Osteocyte (in vitro differentiated cells): ENCODE measurements at regions not wholly inside any gene's neighbourhood (a gene's known extent, or its start where the extent isn't known, plus 50 kb on each side); places are given as distances from the start of the nearest gene placed in this dataset.

ENCODE experiments used
- DNase-seq: peaks from one replicate; pipeline ENCODE4 v3.0.0; 2021; ENCODE audit warnings: mixed read lengths; ENCODE audit not compliant: unreplicated experiment; ENCODE audit errors: extremely low spot score
- H3K27ac Mint-ChIP-seq: one replicate; pipeline ENCODE4 v1.8.0; 2021; ENCODE audit warnings: mild to moderate bottlenecking, mixed read lengths; ENCODE audit not compliant: unreplicated experiment
- H3K27me3 Mint-ChIP-seq: one replicate; pipeline ENCODE4 v1.8.0; 2021; ENCODE audit warnings: mixed read lengths; ENCODE audit not compliant: unreplicated experiment
- H3K36me3 Mint-ChIP-seq: one replicate; pipeline ENCODE4 v1.8.0; 2021; ENCODE audit warnings: mixed read lengths; ENCODE audit not compliant: unreplicated experiment
- H3K4me1 Mint-ChIP-seq: one replicate; pipeline ENCODE4 v1.8.0; 2021; ENCODE audit warnings: mixed read lengths; ENCODE audit not compliant: unreplicated experiment
- H3K4me3 Mint-ChIP-seq: one replicate; pipeline ENCODE4 v1.8.0; 2021; ENCODE audit warnings: mild to moderate bottlenecking, moderate library complexity, mixed read lengths; ENCODE audit not compliant: unreplicated experiment
- H3K9me3 Mint-ChIP-seq: one replicate; pipeline ENCODE4 v1.8.0; 2021; ENCODE audit warnings: mixed read lengths; ENCODE audit not compliant: unreplicated experiment
- TF ChIP-seq, protein P1 (sequence below): fragments of 200-600 bp; sonication (generic); IDR thresholded peaks from 2 replicates; pipeline ENCODE4 v1.5.0; 2021; ENCODE audit warnings: antibody characterized with exemption, mild to moderate bottlenecking, moderate library complexity

DNA sequence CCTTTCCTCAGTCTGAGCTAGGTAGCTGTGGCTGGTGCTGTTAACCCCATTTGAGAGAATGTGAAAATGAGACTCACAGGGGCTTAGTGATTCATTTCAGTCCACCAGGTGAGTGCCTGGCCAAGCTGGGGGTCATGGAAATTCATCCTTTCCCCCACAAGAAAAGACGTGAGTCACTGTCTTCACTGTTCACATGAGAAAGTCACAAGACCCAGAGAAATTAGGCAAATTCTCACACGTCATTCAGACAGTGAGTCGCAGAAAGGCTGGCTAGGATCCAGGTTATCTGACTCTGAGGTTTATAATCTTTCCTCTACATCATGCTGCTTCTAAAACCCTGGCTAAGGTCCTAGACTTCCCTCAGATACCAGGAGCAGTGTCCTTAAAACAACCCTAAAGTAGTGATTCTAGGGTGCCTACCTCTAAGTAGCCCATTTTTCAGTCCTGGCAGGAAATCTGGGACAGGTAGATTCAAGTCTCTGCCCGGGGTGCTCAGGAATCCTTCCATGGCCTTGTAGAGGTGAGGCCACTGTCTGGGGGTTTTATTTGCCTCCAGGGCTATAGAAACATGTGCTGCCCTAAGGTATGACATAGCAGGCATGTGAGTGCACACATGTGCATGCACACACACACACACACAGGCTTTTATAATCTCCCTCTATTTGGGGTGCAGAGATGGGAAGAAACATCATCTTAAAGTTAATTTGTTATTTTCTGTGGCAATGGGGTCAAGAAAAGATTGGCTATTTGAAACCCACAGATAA, 427.9 kb upstream of the CELF2 start:
- Mint-ChIP-seq H3K27ac (no peak overlapping the region), H3K27me3 (no peaks in the 10 kb centered on the region), H3K4me1 (peaks cover 8% of the 10 kb centered on the region), H3K36me3 (no peaks in the 10 kb centered on the region), H3K4me3 (no peak overlapping the region), H3K9me3 (peaks cover 5% of the 10 kb centered on the region)
- no peak for DNase-seq
- TF ChIP-seq, protein P1, sequence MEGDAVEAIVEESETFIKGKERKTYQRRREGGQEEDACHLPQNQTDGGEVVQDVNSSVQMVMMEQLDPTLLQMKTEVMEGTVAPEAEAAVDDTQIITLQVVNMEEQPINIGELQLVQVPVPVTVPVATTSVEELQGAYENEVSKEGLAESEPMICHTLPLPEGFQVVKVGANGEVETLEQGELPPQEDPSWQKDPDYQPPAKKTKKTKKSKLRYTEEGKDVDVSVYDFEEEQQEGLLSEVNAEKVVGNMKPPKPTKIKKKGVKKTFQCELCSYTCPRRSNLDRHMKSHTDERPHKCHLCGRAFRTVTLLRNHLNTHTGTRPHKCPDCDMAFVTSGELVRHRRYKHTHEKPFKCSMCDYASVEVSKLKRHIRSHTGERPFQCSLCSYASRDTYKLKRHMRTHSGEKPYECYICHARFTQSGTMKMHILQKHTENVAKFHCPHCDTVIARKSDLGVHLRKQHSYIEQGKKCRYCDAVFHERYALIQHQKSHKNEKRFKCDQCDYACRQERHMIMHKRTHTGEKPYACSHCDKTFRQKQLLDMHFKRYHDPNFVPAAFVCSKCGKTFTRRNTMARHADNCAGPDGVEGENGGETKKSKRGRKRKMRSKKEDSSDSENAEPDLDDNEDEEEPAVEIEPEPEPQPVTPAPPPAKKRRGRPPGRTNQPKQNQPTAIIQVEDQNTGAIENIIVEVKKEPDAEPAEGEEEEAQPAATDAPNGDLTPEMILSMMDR = no peak

- Mint-ChIP-seq H3K27ac (no peak overlapping the region), H3K36me3 (no peaks in the 10 kb centered on the region), H3K9me3 (peaks cover 5% of the 10 kb centered on the region), H3K4me1 (peaks cover 8% of the 10 kb centered on the region), H3K27me3 (no peaks in the 10 kb centered on the region), H3K4me3 (no peak overlapping the region)
- no peak for DNase-seq
- TF ChIP-seq, protein P1 = no peak
These were observed 425.8 kb upstream of the CELF2 start for GRCh38 chr10:10591715-10592341.

GRCh38 chr10:10596256-10596655, 421.4 kb upstream of the CELF2 start:
- Mint-ChIP-seq H3K9me3 (peaks cover 5% of the 10 kb centered on the region), H3K4me3 (no peak overlapping the region), H3K36me3 (no peaks in the 10 kb centered on the region), H3K4me1 (peaks cover 5% of the 10 kb centered on the region), H3K27me3 (no peaks in the 10 kb centered on the region), H3K27ac (no peak overlapping the region)
- DNase-seq = no peak
- TF ChIP-seq, protein P1 = no peak

DNA sequence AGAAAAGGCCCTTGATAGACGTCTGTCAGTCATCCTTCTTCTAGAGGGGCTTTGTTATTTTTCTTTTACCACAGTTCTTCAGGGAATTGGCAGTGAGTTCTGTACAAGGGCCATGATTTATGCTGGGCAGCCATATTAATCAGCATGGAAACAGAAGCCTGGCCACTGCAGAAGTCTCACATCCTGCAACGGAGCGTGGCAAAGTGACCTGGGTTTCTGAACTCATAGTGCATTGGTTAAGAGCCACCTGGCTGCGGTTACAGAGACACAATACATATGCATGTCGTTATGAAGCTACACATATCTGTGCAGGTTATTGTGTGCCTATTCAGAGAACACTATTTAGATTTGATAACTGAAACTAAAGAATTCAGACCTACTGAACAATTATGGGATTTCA, 419.4 kb upstream of the CELF2 start:
- Mint-ChIP-seq H3K27me3 (no peaks in the 10 kb centered on the region), H3K4me1 (no peaks in the 10 kb centered on the region), H3K36me3 (no peaks in the 10 kb centered on the region), H3K4me3 (no peak overlapping the region), H3K9me3 (no peaks in the 10 kb centered on the region), H3K27ac (no peak overlapping the region)
- DNase-seq = no peak
- TF ChIP-seq, protein P1 = no peak

- Mint-ChIP-seq H3K4me3 (no peak overlapping the region), H3K27ac (no peak overlapping the region), H3K36me3 (no peaks in the 10 kb centered on the region), H3K9me3 (no peaks in the 10 kb centered on the region), H3K4me1 (no peaks in the 10 kb centered on the region), H3K27me3 (no peaks in the 10 kb centered on the region)
- DNase-seq = no peak
- TF ChIP-seq, protein P1 = no peak
These were observed 417.7 kb upstream of the CELF2 start for GRCh38 chr10:10600004-10600403.
